ENCODE measurements at regions not wholly inside any gene's neighbourhood (a gene's known extent, or its start where the extent isn't known, plus 50 kb on each side); places are given as distances from the start of the nearest gene placed in this dataset.

DNA sequence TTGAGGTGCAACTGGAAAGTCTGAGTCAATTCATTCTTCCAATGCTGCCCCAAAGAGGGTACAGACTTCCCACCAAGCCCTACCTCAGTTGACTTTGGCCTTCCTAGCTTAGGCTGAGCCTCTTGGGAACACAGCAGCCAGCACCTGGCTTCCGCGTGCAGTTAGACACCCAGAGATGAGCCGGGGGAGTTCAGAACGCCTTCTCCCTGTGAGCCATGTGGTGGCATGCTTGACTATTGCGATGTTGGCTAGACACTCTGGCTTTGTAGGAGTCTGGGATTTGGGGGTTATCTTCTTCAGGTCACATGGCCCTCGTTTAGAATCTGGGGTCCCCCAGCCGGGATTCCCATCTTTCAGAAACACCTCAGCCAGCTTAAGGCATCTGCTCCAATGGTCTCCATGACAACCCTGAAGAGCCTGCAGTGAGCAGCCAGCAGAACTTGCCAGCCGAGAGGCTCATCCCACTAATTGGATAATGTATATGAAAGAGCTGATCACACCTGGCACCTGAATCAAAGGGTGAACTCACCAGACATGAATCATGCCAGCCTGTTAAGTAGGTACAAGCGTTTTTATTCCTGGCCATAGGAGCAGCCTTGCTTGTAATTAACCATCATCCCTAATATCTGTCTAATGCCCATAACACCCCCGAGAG is 167.5 kb downstream of the SYK start:
- DNase-seq (ENCODE audit: low read depth), result no peak
- TF ChIP-seq, protein P1, sequence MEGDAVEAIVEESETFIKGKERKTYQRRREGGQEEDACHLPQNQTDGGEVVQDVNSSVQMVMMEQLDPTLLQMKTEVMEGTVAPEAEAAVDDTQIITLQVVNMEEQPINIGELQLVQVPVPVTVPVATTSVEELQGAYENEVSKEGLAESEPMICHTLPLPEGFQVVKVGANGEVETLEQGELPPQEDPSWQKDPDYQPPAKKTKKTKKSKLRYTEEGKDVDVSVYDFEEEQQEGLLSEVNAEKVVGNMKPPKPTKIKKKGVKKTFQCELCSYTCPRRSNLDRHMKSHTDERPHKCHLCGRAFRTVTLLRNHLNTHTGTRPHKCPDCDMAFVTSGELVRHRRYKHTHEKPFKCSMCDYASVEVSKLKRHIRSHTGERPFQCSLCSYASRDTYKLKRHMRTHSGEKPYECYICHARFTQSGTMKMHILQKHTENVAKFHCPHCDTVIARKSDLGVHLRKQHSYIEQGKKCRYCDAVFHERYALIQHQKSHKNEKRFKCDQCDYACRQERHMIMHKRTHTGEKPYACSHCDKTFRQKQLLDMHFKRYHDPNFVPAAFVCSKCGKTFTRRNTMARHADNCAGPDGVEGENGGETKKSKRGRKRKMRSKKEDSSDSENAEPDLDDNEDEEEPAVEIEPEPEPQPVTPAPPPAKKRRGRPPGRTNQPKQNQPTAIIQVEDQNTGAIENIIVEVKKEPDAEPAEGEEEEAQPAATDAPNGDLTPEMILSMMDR (conservative IDR thresholded peaks at IDR 0.05; ENCODE audit: low read depth, low read length), result no peak

DNA sequence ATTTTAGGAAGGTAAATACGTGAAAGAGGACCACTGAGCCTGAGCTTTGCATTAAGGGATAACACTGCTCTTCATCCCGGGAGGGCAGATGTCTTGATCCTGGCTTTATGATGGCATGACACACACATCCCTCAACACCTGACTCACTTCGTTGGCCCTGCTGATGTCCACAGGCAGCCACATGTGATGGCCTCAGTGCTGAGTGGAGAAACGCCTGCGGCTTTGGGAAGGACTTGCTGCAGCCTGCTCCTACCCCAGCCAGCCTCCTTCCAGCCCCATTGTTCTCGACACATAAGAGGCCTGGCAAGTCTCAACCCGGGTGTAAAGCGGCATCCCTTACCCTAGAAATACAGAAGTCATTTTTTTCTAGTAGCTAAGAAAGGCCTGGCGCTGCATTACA is 169.0 kb downstream of the SYK start:
- no peak overlapping the region for H3K4me3 ChIP-seq (ENCODE audit: low read depth, low read length)
- DNase-seq (ENCODE audit: low read depth), result no peak
- TF ChIP-seq, protein P1 (conservative IDR thresholded peaks at IDR 0.05; ENCODE audit: low read depth, low read length), result no peak

More for the DNA sequence above, 167.5 kb downstream of the SYK start:
- H3K4me3 ChIP-seq (ENCODE audit: low read depth, low read length), result no peak overlapping the region

DNA sequence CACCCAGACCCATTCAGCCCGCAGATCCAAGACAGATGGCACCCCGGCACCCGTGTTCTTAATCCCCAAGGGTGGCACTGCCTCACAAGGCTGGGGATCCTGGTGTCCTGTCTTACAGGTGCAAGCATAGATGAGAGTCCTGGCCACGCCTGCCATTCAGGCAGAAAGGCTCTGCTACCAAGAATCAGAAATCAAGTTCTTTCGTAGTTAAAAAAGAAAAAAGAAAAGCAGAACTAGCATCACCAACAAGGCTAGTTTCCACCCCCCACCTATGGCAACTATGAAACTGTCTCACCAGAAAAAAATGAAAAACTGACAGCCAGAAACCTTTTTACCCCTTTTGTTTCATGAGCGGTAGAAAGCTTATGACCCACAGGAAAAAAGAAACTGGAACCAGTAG is 170.4 kb downstream of the SYK start:
- H3K4me3 ChIP-seq (ENCODE audit: low read depth, low read length), result no peak overlapping the region
- DNase-seq (ENCODE audit: low read depth), result no peak
- TF ChIP-seq, protein P1 (conservative IDR thresholded peaks at IDR 0.05; ENCODE audit: low read depth, low read length), result no peak

DNA sequence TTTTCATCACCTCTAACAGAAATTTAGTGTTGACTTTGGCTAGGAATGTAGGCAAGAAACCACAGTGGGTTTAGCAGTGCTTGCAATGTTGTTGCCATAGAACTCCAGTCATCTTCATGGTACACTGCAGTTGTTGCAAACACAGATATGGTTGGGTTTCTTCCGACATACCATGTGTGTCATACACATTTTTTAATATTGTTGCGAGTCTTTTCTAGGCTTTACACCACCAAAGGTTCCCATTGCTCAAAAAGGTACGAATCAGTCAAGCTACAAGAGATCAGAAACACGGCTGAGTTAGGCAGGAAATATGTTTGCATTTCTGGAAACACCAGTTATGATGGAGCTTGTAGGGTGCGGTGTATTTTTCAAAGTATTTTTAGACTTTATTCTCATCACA is 172.4 kb downstream of the SYK start:
- DNase-seq (ENCODE audit: low read depth), result no peak
- H3K4me3 ChIP-seq (ENCODE audit: low read depth, low read length), result no peak overlapping the region
- TF ChIP-seq, protein P1 (conservative IDR thresholded peaks at IDR 0.05; ENCODE audit: low read depth, low read length), result no peak

DNA sequence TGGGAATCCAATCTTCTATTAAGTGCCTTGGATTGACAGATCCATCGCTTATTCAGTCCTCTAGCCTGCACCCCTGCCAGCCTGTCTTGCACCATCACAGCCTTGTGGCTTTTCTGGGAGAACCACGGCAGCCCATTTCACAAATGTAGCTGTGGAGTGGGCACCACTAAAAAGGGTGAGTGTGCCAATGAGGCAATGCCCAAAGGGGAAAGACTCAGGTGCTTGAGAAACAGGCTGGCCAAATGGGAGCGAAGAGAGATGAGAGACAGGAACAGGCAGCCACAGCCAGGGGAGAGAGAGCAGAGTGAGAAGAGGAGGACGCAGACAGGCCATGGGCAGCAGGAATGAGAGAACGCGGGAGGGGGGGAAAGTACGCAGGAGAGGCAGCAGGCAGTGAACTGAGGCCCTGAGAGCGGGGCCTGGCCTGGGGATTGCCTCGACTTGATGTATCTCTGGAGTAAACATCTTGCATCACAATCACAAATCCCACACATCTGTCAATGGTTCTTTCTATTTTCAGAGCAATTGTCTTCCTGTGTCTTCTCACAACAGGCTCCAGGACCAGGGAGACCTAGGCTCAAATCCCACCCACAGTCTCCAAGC is 173.1 kb downstream of the SYK start:
- no peak overlapping the region for H3K4me3 ChIP-seq (ENCODE audit: low read depth, low read length)
- TF ChIP-seq, protein P1 (conservative IDR thresholded peaks at IDR 0.05; ENCODE audit: low read depth, low read length), result no peak
- no peak for DNase-seq (ENCODE audit: low read depth)

DNA sequence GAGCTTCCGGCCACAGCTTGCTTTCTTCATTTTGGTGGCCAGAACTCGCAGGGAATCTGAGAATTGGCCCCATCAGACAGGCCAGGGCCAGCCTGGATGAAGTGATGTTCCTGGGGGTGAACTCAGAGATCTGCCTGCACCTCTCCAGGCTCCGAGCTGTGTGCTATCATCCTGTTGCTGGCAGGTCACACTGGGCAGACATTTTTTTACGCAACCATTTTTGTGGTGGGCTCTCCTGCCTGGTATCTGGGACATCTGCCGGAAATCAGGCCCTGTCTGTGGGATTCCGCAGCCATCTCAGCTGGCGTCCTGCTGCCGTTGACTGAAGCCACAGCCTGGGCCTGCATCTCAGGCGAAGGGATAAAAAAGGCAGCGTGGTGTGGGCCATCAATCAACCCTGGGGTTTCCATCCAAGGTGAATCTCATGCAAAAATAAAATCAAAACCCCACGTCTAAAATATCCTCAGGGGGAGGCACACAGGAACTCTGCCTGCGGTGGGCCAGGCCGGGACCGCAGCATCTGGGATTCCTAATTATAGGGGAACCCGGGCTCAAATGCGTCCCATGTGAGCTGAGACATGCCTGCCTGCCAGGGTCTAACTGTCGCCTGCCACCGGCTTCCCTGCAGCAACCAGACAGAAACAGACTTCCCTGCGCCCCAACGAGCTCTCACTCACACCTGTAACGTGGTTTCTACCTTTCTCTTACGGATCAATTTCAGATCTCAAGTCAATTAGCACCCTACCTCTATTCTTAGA is 174.3 kb downstream of the SYK start:
- H3K4me3 ChIP-seq (ENCODE audit: low read depth, low read length), result no peak overlapping the region
- no peak for DNase-seq (ENCODE audit: low read depth)
- TF ChIP-seq, protein P1 (conservative IDR thresholded peaks at IDR 0.05; ENCODE audit: low read depth, low read length), result no peak

All from epithelial cell of proximal tubule (primary cell).